ENCODE measurements at regions not wholly inside any gene's neighbourhood (a gene's known extent, or its start where the extent isn't known, plus 50 kb on each side); places are given as distances from the start of the nearest gene placed in this dataset.

DNA sequence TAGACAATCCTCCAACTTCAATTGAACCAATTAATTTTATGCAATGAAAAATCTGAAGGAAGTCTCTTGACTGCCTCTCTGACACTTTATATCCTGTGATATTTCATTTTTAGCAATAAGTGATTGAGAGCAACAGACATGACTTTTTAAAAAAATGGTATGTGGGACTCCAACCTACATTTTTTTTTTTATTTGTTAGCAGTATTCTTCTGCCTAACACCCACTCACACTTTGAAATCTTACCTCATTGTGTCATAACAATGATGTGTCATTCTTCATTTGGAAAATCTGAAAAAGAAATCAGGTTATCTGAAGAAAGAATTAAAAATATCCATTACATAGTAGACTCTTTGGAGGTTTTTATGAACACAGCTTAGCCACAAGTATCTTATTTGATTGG is 541.3 kb upstream of the KCNMB2 start:
- H3K4me1 Mint-ChIP-seq = peaks cover 38% of the 10 kb centered on the region
- no peaks in the 10 kb centered on the region for H3K27me3 Mint-ChIP-seq
- peaks cover 13% of the 10 kb centered on the region for H3K9me3 Mint-ChIP-seq
- H3K4me3 Mint-ChIP-seq = no peak overlapping the region
- peak overlapping the region; percentile 83 for H3K27ac Mint-ChIP-seq
- H3K36me3 Mint-ChIP-seq = peaks cover 10% of the 10 kb centered on the region
- no peak for DNase-seq

DNA sequence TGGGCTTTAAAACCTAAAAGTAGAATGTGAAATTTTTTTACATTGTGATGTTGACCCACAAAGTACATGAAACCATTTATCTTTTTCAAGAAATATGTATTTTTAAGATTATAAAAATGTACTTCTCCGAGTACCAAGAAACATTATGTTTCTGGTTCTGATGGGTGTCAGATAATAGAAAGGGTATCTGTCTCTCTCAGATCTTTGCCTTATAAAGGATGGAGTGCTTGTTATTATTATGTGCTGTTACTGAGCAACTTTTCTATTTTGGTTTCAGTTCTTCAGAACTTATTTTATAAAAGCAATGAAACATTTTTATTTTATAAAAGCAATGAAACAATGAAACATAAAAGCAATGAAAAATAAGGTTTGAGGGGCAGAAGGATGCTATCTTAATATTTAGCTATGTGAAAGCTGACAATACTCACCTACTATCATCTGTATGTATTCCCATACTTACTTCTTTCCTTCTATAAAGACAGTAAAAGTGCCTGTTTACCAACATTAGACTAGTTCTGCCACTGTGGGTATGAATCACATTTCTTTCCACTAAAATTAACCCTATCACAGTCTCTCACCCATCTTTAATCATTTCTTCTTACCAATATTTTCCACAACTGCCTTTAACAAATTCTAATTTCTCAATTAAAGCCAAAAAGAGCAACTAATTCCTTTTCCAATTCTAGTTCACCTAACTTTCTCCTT is 540.7 kb upstream of the KCNMB2 start:
- Mint-ChIP-seq H3K4me1 (peaks cover 38% of the 10 kb centered on the region), H3K27me3 (no peaks in the 10 kb centered on the region), H3K27ac (peak overlapping the region; percentile 83), H3K9me3 (peaks cover 16% of the 10 kb centered on the region), H3K4me3 (peak overlapping the region; percentile 22), H3K36me3 (peaks cover 14% of the 10 kb centered on the region)
- DNase-seq = no peak

DNA sequence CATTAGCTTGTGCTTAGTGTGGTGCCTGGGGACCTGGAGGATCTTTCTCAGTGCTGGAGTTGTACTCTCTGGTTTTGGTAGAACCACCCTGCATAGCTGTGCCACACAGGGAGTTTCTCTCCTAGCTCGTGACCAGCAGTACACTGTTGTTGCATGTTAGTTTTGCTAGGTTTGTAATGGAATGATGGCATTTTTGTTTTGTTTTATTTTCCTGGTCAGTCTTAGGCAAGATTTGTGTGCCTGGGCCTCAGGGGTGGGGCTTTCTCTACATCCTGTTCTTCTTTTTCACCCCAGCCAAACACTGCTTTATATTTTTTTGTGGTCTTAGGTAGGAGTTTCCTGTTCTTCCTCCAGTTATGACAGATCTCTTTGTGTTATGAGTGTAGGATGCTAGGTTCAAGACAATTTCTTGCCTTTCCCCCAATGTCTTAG is 534.5 kb upstream of the KCNMB2 start:
- H3K4me1 Mint-ChIP-seq = peaks cover 58% of the 10 kb centered on the region
- H3K27me3 Mint-ChIP-seq = no peaks in the 10 kb centered on the region
- no peak overlapping the region for H3K4me3 Mint-ChIP-seq

DNA sequence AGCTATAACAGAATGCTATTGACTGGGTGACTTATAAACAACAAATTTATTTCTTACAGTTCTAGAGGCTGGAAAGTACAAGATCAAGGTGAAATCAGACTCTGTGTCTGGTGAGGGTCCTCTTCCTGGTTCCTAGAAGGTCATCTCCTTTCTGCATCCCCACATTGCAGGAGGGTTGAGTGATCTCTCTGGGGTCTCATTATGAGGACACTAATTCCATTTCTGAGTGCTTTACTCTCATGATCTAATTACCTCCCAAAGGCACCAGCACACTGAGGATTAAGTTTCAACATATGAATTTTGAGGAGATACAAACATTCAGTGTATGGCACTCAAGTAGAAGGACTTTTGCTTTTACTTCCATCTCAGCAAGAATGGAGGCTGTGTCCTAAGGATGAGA is 534.1 kb upstream of the KCNMB2 start:
- Mint-ChIP-seq H3K9me3 (peaks cover 31% of the 10 kb centered on the region), H3K4me3 (peak overlapping the region; percentile 15), H3K4me1 (peaks cover 55% of the 10 kb centered on the region), H3K27ac (peak overlapping the region; percentile 87), H3K36me3 (peaks cover 41% of the 10 kb centered on the region), H3K27me3 (no peaks in the 10 kb centered on the region)
- no peak for DNase-seq

More for the DNA sequence above, 534.5 kb upstream of the KCNMB2 start:
- DNase-seq = peak; percentile 37
- H3K9me3 Mint-ChIP-seq = peaks cover 31% of the 10 kb centered on the region
- peak overlapping the region; percentile 87 for H3K27ac Mint-ChIP-seq
- peaks cover 41% of the 10 kb centered on the region for H3K36me3 Mint-ChIP-seq

DNA sequence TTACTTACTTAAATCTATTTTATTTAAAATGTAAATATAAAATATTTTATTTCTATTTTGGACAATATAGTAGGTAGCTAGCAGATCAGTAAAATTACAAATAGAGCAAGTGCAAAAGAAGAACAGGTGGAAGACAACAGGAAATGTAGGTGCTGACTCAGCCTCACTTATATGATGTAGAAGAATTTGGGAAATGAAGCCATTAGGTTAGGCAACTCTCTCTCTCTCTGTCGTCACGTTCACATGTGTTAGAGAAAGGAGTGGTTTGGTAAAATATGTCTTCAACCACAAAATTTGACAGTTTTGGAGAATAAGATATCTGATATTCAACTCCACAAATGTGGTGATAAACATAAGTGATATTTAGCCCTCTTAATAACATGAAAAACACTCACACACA is 532.5 kb upstream of the KCNMB2 start:
- Mint-ChIP-seq H3K4me3 (no peak overlapping the region), H3K27ac (peak overlapping the region; percentile 29), H3K4me1 (peaks cover 47% of the 10 kb centered on the region), H3K9me3 (peaks cover 27% of the 10 kb centered on the region), H3K36me3 (peaks cover 41% of the 10 kb centered on the region), H3K27me3 (no peaks in the 10 kb centered on the region)
- DNase-seq = no peak

DNA sequence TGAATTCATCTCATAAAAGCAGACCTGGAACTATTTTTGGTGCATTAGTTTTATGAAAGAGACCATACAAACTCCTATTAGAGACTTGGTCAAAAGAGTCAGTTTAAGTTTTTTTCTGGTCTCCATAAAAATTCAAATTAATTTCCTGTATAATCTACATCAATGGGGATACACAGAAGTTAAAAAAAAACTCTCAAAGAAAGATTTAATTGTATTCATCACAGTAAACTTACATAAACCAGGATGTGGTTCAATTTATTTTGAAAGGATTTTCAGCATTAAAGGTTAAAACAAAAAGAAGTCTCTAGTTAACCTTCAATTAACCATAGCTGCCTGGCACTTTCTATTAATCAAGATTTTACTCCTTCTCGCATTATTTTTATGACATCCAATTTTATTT is 530.3 kb upstream of the KCNMB2 start:
- H3K9me3 Mint-ChIP-seq = peaks cover 14% of the 10 kb centered on the region
- H3K27ac Mint-ChIP-seq = no peak overlapping the region
- H3K4me3 Mint-ChIP-seq = no peak overlapping the region
- H3K27me3 Mint-ChIP-seq = no peaks in the 10 kb centered on the region
- DNase-seq = no peak
- H3K4me1 Mint-ChIP-seq = peaks cover 50% of the 10 kb centered on the region
- peaks cover 27% of the 10 kb centered on the region for H3K36me3 Mint-ChIP-seq

DNA sequence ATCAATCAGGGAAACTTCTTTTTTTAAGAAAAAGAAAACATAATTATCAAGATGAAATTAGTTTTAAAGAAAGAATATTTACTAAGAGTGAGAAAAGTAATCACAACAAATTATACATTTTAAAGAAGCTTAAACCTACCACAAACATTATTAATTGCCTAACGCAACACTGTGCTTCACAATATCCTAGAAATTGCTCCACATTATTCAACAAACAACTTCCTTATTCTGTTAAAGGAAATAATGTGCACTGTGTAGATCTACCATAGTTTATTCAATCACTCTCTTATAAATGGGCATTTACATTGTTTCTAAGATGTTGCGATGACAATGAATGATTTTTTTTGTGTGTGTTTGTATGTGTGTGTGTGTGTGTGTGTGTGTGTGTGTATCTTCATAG is 525.9 kb upstream of the KCNMB2 start:
- peaks cover 17% of the 10 kb centered on the region for H3K4me1 Mint-ChIP-seq
- no peak overlapping the region for H3K27ac Mint-ChIP-seq
- H3K36me3 Mint-ChIP-seq = no peaks in the 10 kb centered on the region
- H3K27me3 Mint-ChIP-seq = no peaks in the 10 kb centered on the region
- DNase-seq = no peak
- H3K9me3 Mint-ChIP-seq = peaks cover 1% of the 10 kb centered on the region
- H3K4me3 Mint-ChIP-seq = no peak overlapping the region

DNA sequence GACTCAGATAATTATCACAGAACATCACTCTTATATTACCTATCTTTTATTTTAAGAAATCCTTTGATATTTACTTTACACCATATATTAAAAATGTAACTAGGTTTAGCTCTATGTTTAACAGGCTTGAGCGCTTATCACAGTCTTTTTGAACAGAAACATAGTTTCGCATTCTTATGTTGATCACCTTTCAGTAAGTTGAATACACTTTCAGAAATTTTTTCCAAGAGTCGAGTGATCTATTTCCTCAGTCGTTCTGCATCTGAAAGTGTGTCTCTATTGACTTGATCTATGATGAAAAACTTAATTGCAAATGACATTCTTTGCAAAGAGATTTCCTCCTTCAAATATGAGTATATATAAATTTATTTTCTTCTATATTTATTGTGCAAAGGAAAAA is 516.6 kb upstream of the KCNMB2 start:
- H3K27me3 Mint-ChIP-seq = no peaks in the 10 kb centered on the region
- H3K4me3 Mint-ChIP-seq = no peak overlapping the region
- no peaks in the 10 kb centered on the region for H3K36me3 Mint-ChIP-seq
- H3K27ac Mint-ChIP-seq = no peak overlapping the region
- no peaks in the 10 kb centered on the region for H3K9me3 Mint-ChIP-seq
- peaks cover 4% of the 10 kb centered on the region for H3K4me1 Mint-ChIP-seq
- DNase-seq = no peak

DNA sequence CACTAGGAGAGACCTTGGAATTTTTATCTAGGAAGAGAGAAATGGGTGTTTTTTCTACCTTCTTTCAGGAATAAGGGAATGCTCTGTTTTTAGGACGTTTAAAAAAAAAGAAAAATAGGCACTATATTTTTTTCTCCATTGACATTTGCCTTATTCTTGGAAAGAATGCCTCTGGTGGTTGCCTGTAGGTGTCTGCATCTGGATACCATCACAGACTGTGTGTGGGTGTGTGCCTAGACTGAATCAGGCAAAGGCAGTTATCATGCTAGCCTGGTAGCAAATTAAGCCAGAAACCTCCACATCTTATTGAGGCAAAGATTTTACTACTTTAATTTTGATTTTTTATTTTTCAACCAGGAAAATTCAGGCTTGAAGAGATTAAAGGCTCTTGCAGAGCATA is 513.6 kb upstream of the KCNMB2 start:
- H3K9me3 Mint-ChIP-seq = no peaks in the 10 kb centered on the region

DNA sequence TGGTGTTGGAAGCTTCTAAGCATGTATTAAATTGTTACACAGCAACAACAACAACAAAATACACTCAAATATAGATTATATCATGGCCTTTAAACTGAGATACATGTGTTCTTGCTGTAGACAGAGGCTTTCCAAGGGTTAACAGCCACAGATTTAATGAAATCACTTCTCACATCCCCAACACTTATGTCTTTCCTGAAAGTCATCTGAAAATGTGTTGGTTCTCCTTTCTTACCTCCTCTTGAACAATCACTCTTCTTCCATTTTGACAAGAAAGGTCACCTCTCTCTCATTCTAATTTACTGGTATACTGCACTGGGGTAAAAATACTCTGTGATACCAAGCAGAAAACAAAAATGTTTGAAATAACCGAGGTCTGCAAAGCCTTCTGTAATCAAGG is 507.3 kb upstream of the KCNMB2 start:
- Mint-ChIP-seq H3K27ac (no peak overlapping the region), H3K36me3 (no peaks in the 10 kb centered on the region), H3K4me1 (peaks cover 8% of the 10 kb centered on the region), H3K4me3 (no peak overlapping the region), H3K9me3 (no peaks in the 10 kb centered on the region), H3K27me3 (no peaks in the 10 kb centered on the region)
- DNase-seq = no peak

More for the DNA sequence above, 513.6 kb upstream of the KCNMB2 start:
- H3K27me3 Mint-ChIP-seq = no peaks in the 10 kb centered on the region
- H3K27ac Mint-ChIP-seq = no peak overlapping the region
- DNase-seq = no peak
- no peak overlapping the region for H3K4me3 Mint-ChIP-seq
- peaks cover 10% of the 10 kb centered on the region for H3K4me1 Mint-ChIP-seq
- no peaks in the 10 kb centered on the region for H3K36me3 Mint-ChIP-seq

DNA sequence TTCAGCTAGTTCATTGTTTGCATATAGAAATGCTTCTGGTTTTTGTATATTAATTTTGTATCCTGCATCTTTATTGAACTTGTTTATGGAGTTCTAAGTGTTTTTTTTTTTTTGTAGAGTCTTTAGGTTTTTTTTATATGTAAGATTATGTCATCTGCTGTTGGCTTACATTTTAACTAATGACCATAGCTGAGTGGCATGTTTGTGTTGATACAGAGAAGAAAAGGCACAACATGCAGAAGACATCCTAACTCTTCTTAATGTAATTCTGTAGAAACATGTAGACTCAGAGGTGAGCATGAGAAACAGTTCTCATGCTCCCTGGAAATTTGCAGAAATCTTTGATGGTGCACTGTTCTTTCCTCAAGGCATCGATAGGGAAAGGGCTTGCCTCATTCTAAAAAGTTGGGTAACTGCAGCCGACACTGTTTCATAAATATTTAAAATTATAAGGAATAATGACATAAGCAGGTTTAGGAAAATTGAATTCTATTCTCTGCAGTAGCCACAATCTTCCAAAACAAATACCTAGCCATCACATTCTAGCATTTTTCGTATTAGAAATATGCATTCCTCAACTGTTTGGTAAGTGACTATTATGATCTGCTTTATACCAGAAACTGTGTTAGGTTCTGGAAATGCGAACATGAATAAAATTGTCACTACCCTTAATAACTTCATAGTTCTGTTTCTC is 499.6 kb upstream of the KCNMB2 start:
- Mint-ChIP-seq H3K4me3 (no peak overlapping the region), H3K27me3 (no peaks in the 10 kb centered on the region), H3K36me3 (peaks cover 1% of the 10 kb centered on the region), H3K4me1 (no peaks in the 10 kb centered on the region), H3K27ac (no peak overlapping the region), H3K9me3 (peaks cover 4% of the 10 kb centered on the region)
- no peak for DNase-seq

DNA sequence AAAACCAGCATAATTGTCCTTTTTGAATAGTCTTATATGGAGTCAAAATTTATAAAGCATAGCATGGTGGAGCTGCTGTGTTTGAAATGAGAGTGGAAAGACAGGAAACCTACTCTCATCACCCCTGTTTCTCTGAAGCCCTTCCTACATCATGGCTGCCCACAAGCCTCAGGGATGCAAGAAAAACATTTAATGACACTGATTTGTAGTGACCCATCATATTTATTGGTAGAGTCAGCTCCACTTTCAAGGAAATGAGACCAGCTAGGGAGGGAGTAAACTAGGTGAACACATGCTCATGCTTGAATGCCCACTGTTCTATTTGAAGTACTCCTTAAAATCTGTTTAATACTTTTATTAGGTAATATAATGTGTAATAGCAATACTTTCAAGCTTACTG is 494.3 kb upstream of the KCNMB2 start:
- no peak overlapping the region for H3K27ac Mint-ChIP-seq
- no peak for DNase-seq
- H3K4me1 Mint-ChIP-seq = no peaks in the 10 kb centered on the region
- H3K36me3 Mint-ChIP-seq = no peaks in the 10 kb centered on the region
- H3K9me3 Mint-ChIP-seq = peaks cover 3% of the 10 kb centered on the region
- H3K4me3 Mint-ChIP-seq = no peak overlapping the region
- H3K27me3 Mint-ChIP-seq = no peaks in the 10 kb centered on the region

DNA sequence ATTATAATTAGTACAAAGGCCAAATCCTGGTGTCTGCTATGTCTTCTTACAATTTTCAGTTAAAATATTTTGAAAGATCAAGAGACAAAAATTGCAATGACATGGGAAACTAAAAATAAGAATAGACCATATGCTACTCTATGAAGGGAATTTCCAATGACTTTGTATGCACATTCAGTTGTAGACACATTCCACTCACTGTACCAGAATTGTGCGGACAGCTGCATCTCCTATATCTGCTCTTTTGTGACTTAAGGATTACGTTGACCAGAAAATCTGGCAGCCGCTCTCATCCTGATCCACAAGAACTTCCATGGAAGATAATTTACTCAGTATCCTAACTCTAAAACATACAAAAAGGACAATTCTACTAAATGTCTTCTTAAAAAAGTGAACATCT is 493.9 kb upstream of the KCNMB2 start:
- Mint-ChIP-seq H3K4me3 (no peak overlapping the region), H3K27ac (no peak overlapping the region)

DNA sequence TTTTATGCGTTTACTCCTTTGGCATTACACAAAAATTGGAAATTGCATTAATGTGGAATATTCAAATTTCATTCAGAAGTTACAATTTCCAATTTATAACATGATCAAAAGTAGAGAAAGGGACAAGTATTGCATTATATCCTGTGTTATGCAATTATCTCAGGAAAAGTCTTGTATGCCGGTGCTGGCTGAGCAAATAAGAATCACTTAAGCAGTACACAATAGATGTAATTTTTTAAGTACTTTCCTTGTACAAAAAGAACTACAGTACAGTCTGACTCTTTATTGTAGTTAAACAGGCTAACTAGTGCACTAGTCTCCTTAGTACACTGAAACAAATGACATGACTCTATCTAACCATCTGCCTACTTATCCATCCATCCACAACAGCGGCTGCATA is 493.2 kb upstream of the KCNMB2 start:
- DNase-seq = no peak
- no peaks in the 10 kb centered on the region for H3K36me3 Mint-ChIP-seq
- no peaks in the 10 kb centered on the region for H3K4me1 Mint-ChIP-seq
- H3K27ac Mint-ChIP-seq = no peak overlapping the region
- no peak overlapping the region for H3K4me3 Mint-ChIP-seq
- H3K9me3 Mint-ChIP-seq = peaks cover 3% of the 10 kb centered on the region
- no peaks in the 10 kb centered on the region for H3K27me3 Mint-ChIP-seq

More for the DNA sequence above, 493.9 kb upstream of the KCNMB2 start:
- Mint-ChIP-seq H3K9me3 (peaks cover 3% of the 10 kb centered on the region), H3K36me3 (no peaks in the 10 kb centered on the region), H3K27me3 (no peaks in the 10 kb centered on the region), H3K4me1 (no peaks in the 10 kb centered on the region)
- no peak for DNase-seq

DNA sequence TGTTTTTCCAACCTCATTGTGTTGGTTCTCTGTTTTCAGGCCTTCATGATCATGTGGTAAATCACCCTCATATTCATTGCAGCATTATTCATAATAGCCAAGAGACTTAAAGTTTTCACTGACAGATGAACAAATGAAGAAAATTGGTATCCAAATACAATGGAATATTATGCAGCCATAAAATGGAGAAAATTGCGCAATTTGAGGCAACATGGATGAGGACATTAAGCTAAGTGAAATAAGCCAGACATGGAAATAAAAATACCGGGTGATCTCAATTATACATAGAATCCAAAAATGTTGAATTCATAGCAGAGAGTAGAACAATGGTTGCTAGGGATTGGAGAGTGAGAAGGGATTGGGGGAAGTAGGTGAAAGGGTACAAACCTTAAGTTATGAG is 491.9 kb upstream of the KCNMB2 start:
- Mint-ChIP-seq H3K4me3 (no peak overlapping the region), H3K9me3 (peaks cover 3% of the 10 kb centered on the region), H3K27ac (no peak overlapping the region), H3K4me1 (no peaks in the 10 kb centered on the region), H3K27me3 (no peaks in the 10 kb centered on the region), H3K36me3 (no peaks in the 10 kb centered on the region)
- DNase-seq = no peak

DNA sequence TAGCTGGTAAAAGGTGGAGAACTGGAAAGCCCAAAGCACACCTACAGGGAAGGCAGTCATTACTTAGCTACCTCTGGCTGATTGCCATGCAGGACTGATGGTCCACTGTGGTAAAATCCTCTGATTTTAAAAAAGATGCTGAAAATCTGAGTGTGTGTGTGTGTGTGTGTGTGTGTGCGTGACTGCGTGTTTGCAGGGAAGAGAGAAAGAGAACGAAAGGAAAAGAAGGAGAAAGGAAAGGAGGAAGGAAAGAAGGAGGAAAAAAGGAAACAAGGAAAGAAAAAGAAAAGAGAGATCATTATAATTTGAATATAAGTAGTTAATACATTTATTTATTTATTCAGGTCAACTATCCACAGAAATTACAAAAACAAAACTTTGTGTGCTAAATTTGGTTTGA is 488.7 kb upstream of the KCNMB2 start:
- Mint-ChIP-seq H3K4me1 (no peaks in the 10 kb centered on the region), H3K27ac (no peak overlapping the region), H3K36me3 (no peaks in the 10 kb centered on the region), H3K27me3 (no peaks in the 10 kb centered on the region), H3K4me3 (no peak overlapping the region), H3K9me3 (peaks cover 3% of the 10 kb centered on the region)
- DNase-seq = no peak
